ENCODE measurements at regions not wholly inside any gene's neighbourhood (a gene's known extent, or its start where the extent isn't known, plus 50 kb on each side); places are given as distances from the start of the nearest gene placed in this dataset.

DNA sequence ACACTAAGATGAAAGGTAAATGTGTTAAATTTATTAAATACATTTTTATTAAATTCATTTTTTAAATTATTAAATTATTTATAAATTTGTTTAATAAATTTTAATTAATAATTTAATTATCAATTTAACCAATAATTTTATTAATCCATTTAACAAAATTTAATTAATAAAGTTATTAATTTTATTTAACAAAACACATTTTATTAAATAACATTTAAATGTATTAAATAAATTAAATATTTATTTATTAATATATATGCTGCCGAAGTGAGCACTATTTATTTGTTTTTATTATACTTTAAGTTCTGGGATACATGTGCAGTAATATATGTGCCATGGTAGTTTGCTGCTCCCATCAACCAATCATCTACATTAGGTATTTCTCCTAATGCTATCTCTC lies 719.5 kb downstream of the TRIML1 start:
- no peak for TF ChIP-seq CTCF (IDR thresholded peaks at IDR 0.05)
- no peak for TF ChIP-seq EP300 (IDR thresholded peaks at IDR 0.05)
- no peak for TF ChIP-seq POLR2A (IDR thresholded peaks at IDR 0.05)
- TF ChIP-seq POLR2AphosphoS5 (IDR thresholded peaks at IDR 0.05): no peak
